Adrenal gland (tissue), 9 donors: ENCODE measurements at regions not wholly inside any gene's neighbourhood (a gene's known extent, or its start where the extent isn't known, plus 50 kb on each side); places are given as distances from the start of the nearest gene placed in this dataset.

Experiments
- DNase-seq, 7 donors: peaks; one replicate each; pipeline ENCODE4 v3.0.0-alpha.2; 2019 to 2020
- H3K27ac ChIP-seq, 5 donors: fragments of 200-600 bp; sonication (generic) in 4 of 5; 1 replicate in 3 of 5; 2 replicates in 2 of 5; pipeline versions ENCODE4 v1.5.1 to v1.8.0; 2016 to 2020; ENCODE audit warnings: mild to moderate bottlenecking in 1 of 5
- H3K27me3 ChIP-seq: fragments of 200-600 bp; 2 replicates; pipeline ENCODE4 v1.8.0; 2021
- H3K36me3 ChIP-seq, 2 donors: fragments of 200-600 bp; replicated peaks in 1 of 2; 1 replicate in 1 of 2; 2 replicates in 1 of 2; pipeline versions ENCODE4 v1.5.1 to v1.8.0; 2018 to 2022
- H3K4me1 ChIP-seq, 2 donors: fragments of 200-600 bp; replicated peaks in 1 of 2; 1 replicate in 1 of 2; 2 replicates in 1 of 2; pipeline versions ENCODE4 v1.5.1 to v1.8.0; 2018 to 2021
- H3K4me3 ChIP-seq, 4 donors: fragments of 200-600 bp; sonication (generic) in 3 of 4; one replicate each; pipeline ENCODE4 v1.5.1; 2016 to 2018
- H3K9me3 ChIP-seq, 3 donors: fragments of 200-600 bp; sonication (generic) in 1 of 3; replicated peaks in 1 of 3; 1 replicate in 2 of 3; 2 replicates in 1 of 3; pipeline versions ENCODE4 v1.5.1 to v1.8.0; 2016 to 2021
- CTCF ChIP-seq, 6 experiments: fragments of 450-650 bp in 4 of 6; fragments of 200-600 bp in 2 of 6; sonication (generic) in 1 of 6; IDR thresholded peaks; 1 replicate in 5 of 6; 2 replicates in 1 of 6; pipeline versions ENCODE4 v1.5.1 to v1.8.0; 2016 to 2021; ENCODE audit warnings: antibody characterized with exemption in 6 of 6, mild to moderate bottlenecking in 2 of 6, moderate library complexity in 1 of 6
- POLR2A ChIP-seq, 2 donors: fragments of 450-650 bp; IDR thresholded peaks; one replicate each; pipeline ENCODE4 v1.6.1; 2017; ENCODE audit warnings: antibody characterized with exemption in 2 of 2, mild to moderate bottlenecking in 2 of 2, moderate library complexity in 1 of 2
- WGBS, 4 donors: extraction: QIAGEN DNeasy Blood & Tissue Kit in 2 of 4; methylation state at CpG; one replicate each; pipeline versions ENCODE4 v1.1.5 to v1.1.7; 2013 to 2017; 5-methylcytosine and 5-hydroxymethylcytosine counted together
- intact Hi-C, 2 donors: fragments of 100-400 bp; cut with DNase I; formaldehyde crosslinking; loops; one replicate each; pipeline versions ENCODE4 v1.14.1 to v1.15.0; 2022 to 2023
- donor health status: healthy with polysubstance abuse.
- donor health status: Bipolar disorder and iron deficiency.
- donor health status: DM: yes; HTN: yes; CAD: no.
- donor health status: DM: no; HTN: no; CAD: no.
- donor health status: DM: no; HTN: no; CAD: no.

DNA sequence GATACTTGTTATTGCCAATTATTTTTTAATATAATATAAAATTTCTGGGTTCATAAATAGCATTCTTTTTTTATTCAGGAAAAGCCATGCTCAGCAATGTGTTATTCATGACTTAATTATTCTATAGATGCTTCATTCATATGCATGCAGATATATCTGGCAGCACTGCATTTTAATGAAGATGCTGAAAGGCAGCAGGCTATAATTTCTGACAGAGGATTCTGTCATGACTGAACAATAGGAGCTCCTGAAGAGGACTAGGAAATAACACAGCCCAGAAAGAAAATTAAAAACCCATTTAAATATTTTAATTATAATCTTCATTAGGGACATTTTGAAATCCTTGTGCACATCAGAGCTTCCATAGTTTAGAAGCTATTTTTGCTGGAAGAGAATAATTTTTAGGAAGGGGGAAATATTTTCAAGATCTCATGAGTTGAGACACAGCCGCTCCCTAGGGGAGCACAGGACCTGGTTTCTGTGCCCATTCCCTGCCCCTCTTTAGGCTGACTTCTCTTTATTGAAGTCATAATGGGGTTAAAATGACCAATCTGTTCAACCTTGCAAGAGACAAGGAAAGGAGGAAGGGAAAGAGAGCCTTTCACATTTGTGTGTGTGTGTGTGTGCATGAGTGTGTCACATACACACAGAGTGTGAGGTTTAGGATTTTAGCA, 83.9 kb downstream of the RPE65 start:
- Histone ChIP-seq H3K9me3 (no peaks in the 10 kb centered on the region), H3K4me3 (no peak overlapping the region), H3K4me1 (no peaks in the 10 kb centered on the region), H3K27ac (no peak overlapping the region), H3K36me3 (no peaks in the 10 kb centered on the region), H3K27me3 (no peaks in the 10 kb centered on the region)
- no peak for TF ChIP-seq POLR2A (IDR thresholded peaks at IDR 0.05)
- TF ChIP-seq CTCF (IDR thresholded peaks at IDR 0.05), result no peak
- no peak for DNase-seq
- intact Hi-C loops, result no loop called here
- WGBS, 4 donors, result 92 to 100% (median 96%) methylated on average over 1 of the region's 1 CpG

DNA sequence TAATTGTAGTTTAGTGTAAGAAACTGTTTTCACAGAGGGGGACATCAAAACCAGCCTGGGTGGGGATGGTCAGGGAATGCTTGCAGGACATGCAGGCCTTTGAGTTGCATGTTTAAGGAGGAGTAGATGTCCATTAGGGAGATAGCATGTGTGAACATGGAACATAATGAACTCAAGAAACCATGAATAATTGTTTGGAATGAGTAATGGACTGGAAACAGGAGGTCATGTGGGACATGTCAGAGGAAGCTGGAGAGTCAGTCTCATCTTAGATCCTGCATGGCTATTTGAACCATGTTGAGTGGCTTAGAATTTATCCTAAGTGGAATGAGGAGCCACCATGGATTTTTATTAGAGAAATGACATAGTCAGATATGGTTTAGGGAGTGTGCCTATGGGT, 86.4 kb downstream of the RPE65 start:
- Histone ChIP-seq H3K27ac (no peak overlapping the region), H3K4me3 (no peak overlapping the region), H3K27me3 (no peaks in the 10 kb centered on the region), H3K4me1 (peaks cover 11 to 12% of the 10 kb centered on the region in 2 donors), H3K9me3 (no peaks in the 10 kb centered on the region), H3K36me3 (no peaks in the 10 kb centered on the region)
- no peak for DNase-seq
- intact Hi-C loops, result no loop called here
- TF ChIP-seq POLR2A (IDR thresholded peaks at IDR 0.05), result no peak
- TF ChIP-seq CTCF (IDR thresholded peaks at IDR 0.05), result no peak

DNA sequence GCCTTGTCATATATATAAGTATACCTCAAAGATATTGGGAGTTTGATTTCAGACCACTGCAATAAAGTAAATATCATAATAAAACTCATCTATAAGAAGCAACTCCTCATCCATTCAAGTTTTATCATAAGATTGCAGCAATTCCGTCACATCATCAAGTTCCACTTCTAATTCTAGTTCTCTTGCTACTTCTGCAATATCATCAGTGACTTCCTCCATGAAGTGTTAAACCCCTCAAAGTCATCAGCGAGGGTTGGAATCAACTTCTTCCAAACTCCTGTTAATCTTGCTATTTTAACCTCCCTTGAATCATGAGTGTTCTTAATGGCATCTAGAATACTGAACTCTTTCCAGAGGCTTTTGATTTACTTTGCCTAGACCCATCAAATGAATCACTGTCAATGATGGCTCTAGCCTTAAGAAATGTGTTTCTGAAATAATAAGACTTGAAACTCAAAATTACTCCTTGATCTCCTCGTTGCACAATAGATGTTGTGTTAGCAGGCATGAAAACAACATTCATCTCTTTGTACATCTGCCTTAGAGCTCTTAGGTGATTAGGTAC, 88.3 kb downstream of the RPE65 start:
- Histone ChIP-seq H3K36me3 (no peaks in the 10 kb centered on the region), H3K4me3 (no peak overlapping the region), H3K27me3 (no peaks in the 10 kb centered on the region), H3K4me1 (peaks cover 18% of the 10 kb centered on the region in 2 donors), H3K27ac (no peak overlapping the region), H3K9me3 (no peaks in the 10 kb centered on the region)
- intact Hi-C loops, result no loop called here
- no peak for TF ChIP-seq POLR2A (IDR thresholded peaks at IDR 0.05)
- no peak for DNase-seq
- WGBS, 4 donors, result 45 to 66% (median 59%) methylated on average over 3 of the region's 3 CpGs

DNA sequence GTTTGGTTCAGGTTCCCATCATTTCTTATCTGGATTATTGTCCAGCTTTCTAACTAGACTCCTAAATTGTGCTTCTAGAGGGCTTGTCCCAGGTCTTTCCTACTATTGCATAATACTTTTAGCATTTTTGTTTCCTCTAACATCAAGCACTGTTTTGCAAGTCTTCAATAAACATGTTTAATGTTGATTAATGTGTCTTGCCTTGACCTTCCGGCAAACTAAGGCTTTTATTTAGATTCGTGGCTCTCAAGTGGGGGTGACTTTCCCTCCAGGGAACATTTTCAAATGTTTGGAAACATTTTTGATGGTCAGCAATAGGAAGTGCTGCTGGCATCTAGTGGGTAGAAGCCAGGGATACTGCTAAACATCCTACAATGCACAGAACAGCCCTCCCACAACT, 90.7 kb downstream of the RPE65 start:
- Histone ChIP-seq H3K4me1 (peaks cover 18% of the 10 kb centered on the region in 2 donors), H3K27ac (peak overlapping the region in 1 of 5 donors; percentile 17), H3K9me3 (no peaks in the 10 kb centered on the region), H3K27me3 (no peaks in the 10 kb centered on the region), H3K4me3 (no peak overlapping the region), H3K36me3 (no peaks in the 10 kb centered on the region)
- WGBS, 4 donors, result 9 to 16% (median 11%) methylated on average over 2 of the region's 2 CpGs
- DNase-seq, result no peak
- intact Hi-C loops, result no loop called here
- TF ChIP-seq POLR2A (IDR thresholded peaks at IDR 0.05) (no peak), CTCF (IDR thresholded peaks at IDR 0.05) (no peak)

- Histone ChIP-seq H3K36me3 (no peaks in the 10 kb centered on the region), H3K27me3 (no peaks in the 10 kb centered on the region), H3K9me3 (no peaks in the 10 kb centered on the region), H3K4me1 (peaks cover 18% of the 10 kb centered on the region in 2 donors), H3K27ac (peak overlapping the region in 1 of 5 donors; percentile 17), H3K4me3 (no peak overlapping the region)
- DNase-seq, result peak in 2 of 7 donors; percentile 23 to 33
- intact Hi-C loops, result no loop called here
- WGBS, 4 donors, result 29 to 43% (median 39%) methylated on average over 4 of the region's 4 CpGs
- TF ChIP-seq POLR2A (IDR thresholded peaks at IDR 0.05) (no peak), CTCF (IDR thresholded peaks at IDR 0.05) (no peak)
These were observed 91.3 kb downstream of the RPE65 start for GRCh38 chr1:68358439-68358838.
